CD14-positive monocyte (primary cell): ENCODE measurements at regions not wholly inside any gene's neighbourhood (a gene's known extent, or its start where the extent isn't known, plus 50 kb on each side); places are given as distances from the start of the nearest gene placed in this dataset.
A peak's percentile ranks its signal among the peaks of the same experiment; 100 is the strongest.

Experiments
- DNase-seq, 3 donors: peaks; one replicate each; pipeline ENCODE4 v3.0.0-alpha.2; 2011 to 2022
- H2AFZ ChIP-seq: 2 replicates; pipeline ENCODE4 v1.6.0; 2012; ENCODE audit warnings: mild to moderate bottlenecking, low read depth, low read length, inconsistent platforms; ENCODE audit not compliant: insufficient read depth, poor library complexity, severe bottlenecking
- H3K27ac ChIP-seq, 2 donors: 1 replicate in 1 of 2; 2 replicates in 1 of 2; pipeline ENCODE4 v1.5.1; 2012 to 2013; ENCODE audit warnings: low read length in 2 of 2, control low read depth in 1 of 2, inconsistent platforms in 1 of 2, low read depth in 1 of 2, mild to moderate bottlenecking in 1 of 2
- H3K27me3 ChIP-seq, 2 donors: one replicate each; pipeline versions ENCODE4 v1.6.0 to v1.6.1; 2011 to 2013; ENCODE audit warnings: low read length in 2 of 2; ENCODE audit not compliant: control insufficient read depth in 2 of 2, insufficient read depth in 2 of 2
- H3K36me3 ChIP-seq, 2 donors: replicated peaks in 1 of 2; 1 replicate in 1 of 2; 2 replicates in 1 of 2; pipeline versions ENCODE4 v1.5.1 to v1.6.1; 2012 to 2013; ENCODE audit warnings: low read length in 2 of 2, control low read depth in 1 of 2, inconsistent platforms in 1 of 2, mild to moderate bottlenecking in 1 of 2; ENCODE audit not compliant: insufficient read depth in 2 of 2, control insufficient read depth in 1 of 2
- H3K4me1 ChIP-seq, 2 donors: 1 replicate in 1 of 2; 2 replicates in 1 of 2; pipeline versions ENCODE4 v1.5.1 to v1.6.1; 2012 to 2013; ENCODE audit warnings: low read length in 2 of 2, control low read depth in 1 of 2, inconsistent platforms in 1 of 2, mild to moderate bottlenecking in 1 of 2, moderate library complexity in 1 of 2; ENCODE audit not compliant: insufficient read depth in 2 of 2, control insufficient read depth in 1 of 2
- H3K4me2 ChIP-seq: replicated peaks from 2 replicates; pipeline ENCODE3; 2012; ENCODE audit warnings: low read length, moderate library complexity, mild to moderate bottlenecking; ENCODE audit not compliant: poor library complexity, severe bottlenecking; ENCODE audit errors: extremely low read depth
- H3K4me3 ChIP-seq, 3 experiments: fragments of 200-600 bp in 1 of 3; sonication (generic) in 1 of 3; replicated peaks in 1 of 3; 1 replicate in 2 of 3; 2 replicates in 1 of 3; pipeline ENCODE4 v1.5.1; 2011 to 2013; ENCODE audit warnings: low read length in 3 of 3, mild to moderate bottlenecking in 3 of 3, control low read depth in 2 of 3, low read depth in 2 of 3, inconsistent platforms in 1 of 3, moderate library complexity in 1 of 3
- H3K79me2 ChIP-seq: 2 replicates; pipeline ENCODE4 v1.6.0; 2012; ENCODE audit warnings: mild to moderate bottlenecking, control low read depth, inconsistent platforms, low read length, moderate library complexity; ENCODE audit not compliant: insufficient read depth
- H3K9ac ChIP-seq: 2 replicates; pipeline ENCODE4 v1.6.0; 2017; ENCODE audit warnings: low read length, mild to moderate bottlenecking; ENCODE audit not compliant: insufficient read depth, poor library complexity, severe bottlenecking
- H3K9me3 ChIP-seq, 2 donors: replicated peaks in 1 of 2; 1 replicate in 1 of 2; 2 replicates in 1 of 2; pipeline versions ENCODE4 v1.5.1 to v1.6.1; 2012 to 2013; ENCODE audit warnings: low read length in 2 of 2, control low read depth in 1 of 2; ENCODE audit not compliant: control insufficient read depth in 1 of 2, insufficient read depth in 1 of 2
- H4K20me1 ChIP-seq: 2 replicates; pipeline ENCODE4 v1.6.0; 2012; ENCODE audit warnings: mild to moderate bottlenecking, low read length, control low read depth, moderate library complexity; ENCODE audit not compliant: insufficient read depth
- H3K27ac Mint-ChIP-seq, 7 donors: one replicate each; pipeline ENCODE4 v1.8.0; 2020; ENCODE audit warnings: mild to moderate bottlenecking in 7 of 7, mixed read lengths in 7 of 7, moderate library complexity in 6 of 7, inconsistent platforms in 2 of 7
- H3K27me3 Mint-ChIP-seq, 3 donors: one replicate each; pipeline ENCODE4 v1.8.0; 2021 to 2022; ENCODE audit warnings: low read depth in 3 of 3, mild to moderate bottlenecking in 3 of 3, mixed read lengths in 3 of 3, moderate library complexity in 3 of 3, inconsistent platforms in 1 of 3
- H3K36me3 Mint-ChIP-seq, 2 donors: one replicate each; pipeline ENCODE4 v1.8.0; 2020; ENCODE audit warnings: mixed read lengths in 2 of 2, inconsistent platforms in 1 of 2, mild to moderate bottlenecking in 1 of 2
- H3K4me1 Mint-ChIP-seq: one replicate; pipeline ENCODE4 v1.8.0; 2020; ENCODE audit warnings: mild to moderate bottlenecking, mixed read lengths
- H3K4me3 Mint-ChIP-seq, 2 donors: one replicate each; pipeline ENCODE4 v1.8.0; 2020; ENCODE audit warnings: mild to moderate bottlenecking in 2 of 2, mixed read lengths in 2 of 2, moderate library complexity in 1 of 2
- H3K9me3 Mint-ChIP-seq, 7 donors: one replicate each; pipeline ENCODE4 v1.8.0; 2020 to 2022; ENCODE audit warnings: mixed read lengths in 7 of 7, mild to moderate bottlenecking in 6 of 7, moderate library complexity in 6 of 7, inconsistent platforms in 2 of 7
- WGBS: methylation state at CpG from one replicate; pipeline ENCODE4 v1.1.5; 2013; ENCODE audit warnings: missing lambda C conversion rate; ENCODE audit not compliant: insufficient coverage; 5-methylcytosine and 5-hydroxymethylcytosine counted together
- intact Hi-C, 2 donors: fragments of 100-400 bp; cut with micrococcal nuclease; formaldehyde crosslinking; loops; one replicate each; pipeline versions ENCODE4 v1.15.0 to v1.15.1; 2023
- TF ChIP-seq, protein P1 (sequence below): fragments of 200-600 bp; IDR thresholded peaks from one replicate; pipeline ENCODE4 v1.8.0; 2022; ENCODE audit warnings: antibody characterized with exemption, mild to moderate bottlenecking

DNA sequence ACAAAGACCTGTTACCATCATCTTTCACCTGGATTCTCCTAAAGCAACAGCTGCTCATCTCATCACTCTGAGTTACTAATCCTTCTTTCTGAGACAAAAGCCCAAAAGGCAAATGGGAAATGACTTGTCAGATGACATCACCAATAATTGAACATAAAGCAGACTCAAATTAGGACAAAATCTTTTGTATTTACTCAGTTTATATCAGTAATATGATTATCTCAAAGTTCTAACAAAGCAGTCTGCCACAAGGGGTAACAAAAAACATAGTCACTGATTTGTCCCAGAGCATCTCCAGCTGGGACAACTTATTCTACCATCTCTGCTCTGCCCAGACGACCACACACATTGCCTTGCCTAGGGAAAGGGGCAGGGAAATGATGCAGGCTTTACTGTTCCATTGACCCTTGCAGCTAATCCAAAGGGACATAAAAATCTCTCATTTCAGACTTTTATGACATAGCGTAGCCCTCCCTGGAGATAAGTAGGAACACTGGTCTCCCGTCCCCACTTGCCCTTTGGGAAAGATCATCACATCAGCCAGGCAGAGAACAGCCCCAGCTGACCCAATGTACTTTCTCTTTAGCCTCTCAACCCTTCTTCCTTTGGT lies 249.5 kb upstream of the PTGER4 start:
- Mint-ChIP-seq H3K4me1 (peaks cover 21% of the 10 kb centered on the region), H3K36me3 (no peaks in the 10 kb centered on the region), H3K27ac (peak overlapping the region in 5 of 7 donors; percentile 31 to 78 (median 54)), H3K27me3 (peaks cover 0 to 5% (median 2%) of the 10 kb centered on the region in 3 donors), H3K4me3 (no peak overlapping the region), H3K9me3 (peaks cover 0 to 8% (median 2%) of the 10 kb centered on the region in 7 donors)
- Histone ChIP-seq H3K36me3 (no peaks in the 10 kb centered on the region), H4K20me1 (no peaks in the 10 kb centered on the region), H3K4me2 (no peak overlapping the region), H3K27me3 (no peaks in the 10 kb centered on the region), H3K79me2 (no peaks in the 10 kb centered on the region), H2AFZ (no peak overlapping the region), H3K9me3 (peaks cover 0 to 3% of the 10 kb centered on the region in 2 donors), H3K9ac (no peak overlapping the region), H3K4me1 (peaks cover 10 to 18% of the 10 kb centered on the region in 2 donors), H3K4me3 (no peak overlapping the region), H3K27ac (peak overlapping the region in 1 of 2 donors; percentile 59)
- DNase-seq = no peak
- TF ChIP-seq, protein P1, sequence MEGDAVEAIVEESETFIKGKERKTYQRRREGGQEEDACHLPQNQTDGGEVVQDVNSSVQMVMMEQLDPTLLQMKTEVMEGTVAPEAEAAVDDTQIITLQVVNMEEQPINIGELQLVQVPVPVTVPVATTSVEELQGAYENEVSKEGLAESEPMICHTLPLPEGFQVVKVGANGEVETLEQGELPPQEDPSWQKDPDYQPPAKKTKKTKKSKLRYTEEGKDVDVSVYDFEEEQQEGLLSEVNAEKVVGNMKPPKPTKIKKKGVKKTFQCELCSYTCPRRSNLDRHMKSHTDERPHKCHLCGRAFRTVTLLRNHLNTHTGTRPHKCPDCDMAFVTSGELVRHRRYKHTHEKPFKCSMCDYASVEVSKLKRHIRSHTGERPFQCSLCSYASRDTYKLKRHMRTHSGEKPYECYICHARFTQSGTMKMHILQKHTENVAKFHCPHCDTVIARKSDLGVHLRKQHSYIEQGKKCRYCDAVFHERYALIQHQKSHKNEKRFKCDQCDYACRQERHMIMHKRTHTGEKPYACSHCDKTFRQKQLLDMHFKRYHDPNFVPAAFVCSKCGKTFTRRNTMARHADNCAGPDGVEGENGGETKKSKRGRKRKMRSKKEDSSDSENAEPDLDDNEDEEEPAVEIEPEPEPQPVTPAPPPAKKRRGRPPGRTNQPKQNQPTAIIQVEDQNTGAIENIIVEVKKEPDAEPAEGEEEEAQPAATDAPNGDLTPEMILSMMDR = no peak
- intact Hi-C loops = loop anchor here (10.0 kb wide), 2 partner anchors 45 to 255 kb away; no protein-coding TSS in a partner anchor
- WGBS = 90% methylated on average over 3 of the region's 3 CpGs

DNA sequence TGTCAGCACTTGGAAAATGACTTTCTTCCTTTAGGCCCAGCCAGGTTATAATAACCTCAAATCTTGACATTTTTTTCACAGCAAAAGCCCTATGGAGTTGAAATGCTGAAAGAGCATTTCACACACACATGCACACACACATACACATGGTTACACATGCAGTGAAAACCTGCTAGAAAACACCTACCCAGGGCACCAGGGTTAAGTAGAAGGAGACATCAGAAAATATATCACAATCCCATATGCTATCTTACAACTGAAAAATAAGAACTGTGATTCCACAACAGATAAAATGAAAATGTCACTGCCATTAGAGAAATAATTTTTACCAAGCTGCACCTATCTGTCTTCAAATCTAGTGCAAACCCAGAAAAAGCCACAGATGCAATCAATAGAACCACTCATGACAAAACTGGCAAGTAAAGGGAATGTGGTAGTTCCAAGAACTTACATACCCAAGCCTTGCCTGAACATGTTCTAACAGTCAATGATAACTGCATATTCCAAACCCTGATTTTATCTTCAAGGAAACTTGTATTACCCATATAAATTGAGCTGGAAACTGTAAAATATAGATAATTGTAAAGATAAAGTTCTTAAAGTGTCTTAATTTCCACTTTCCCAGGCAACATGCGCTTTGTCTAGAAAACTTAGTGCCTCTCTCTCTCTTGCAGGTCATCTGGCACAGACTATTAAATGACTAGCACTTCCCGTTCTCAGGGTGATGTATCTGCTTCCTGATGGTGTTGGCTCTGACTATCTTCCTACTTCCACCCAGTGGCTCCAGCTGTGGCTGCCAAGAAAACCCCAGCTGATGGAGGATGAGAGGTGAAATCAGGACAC lies 250.2 kb upstream of the PTGER4 start:
- no peaks in the 10 kb centered on the region for H3K36me3 ChIP-seq
- H3K27me3 ChIP-seq = no peaks in the 10 kb centered on the region
- TF ChIP-seq, protein P1 = no peak
- no peak overlapping the region for H3K4me2 ChIP-seq
- no peaks in the 10 kb centered on the region for H3K79me2 ChIP-seq
- no CpG with 5 or more reads among the region's 2 CpGs for WGBS
- H2AFZ ChIP-seq = no peak overlapping the region
- peaks cover 0 to 10% (median 2%) of the 10 kb centered on the region in 7 donors for H3K9me3 Mint-ChIP-seq
- no peak overlapping the region for H3K4me3 Mint-ChIP-seq
- peaks cover 10 to 18% of the 10 kb centered on the region in 2 donors for H3K4me1 ChIP-seq
- peak overlapping the region in 6 of 7 donors; percentile 39 to 78 (median 64) for H3K27ac Mint-ChIP-seq
- no peak overlapping the region for H3K9ac ChIP-seq
- no peak overlapping the region for H3K4me3 ChIP-seq
- peaks cover 0 to 3% of the 10 kb centered on the region in 2 donors for H3K9me3 ChIP-seq
- peaks cover 21% of the 10 kb centered on the region for H3K4me1 Mint-ChIP-seq
- peak; percentile 79 to 88 (median 85) for DNase-seq
- peaks cover 0 to 4% (median 2%) of the 10 kb centered on the region in 3 donors for H3K27me3 Mint-ChIP-seq
- H3K36me3 Mint-ChIP-seq = no peaks in the 10 kb centered on the region
- no peaks in the 10 kb centered on the region for H4K20me1 ChIP-seq
- intact Hi-C loops = loop anchor here (10.0 kb wide), 2 partner anchors 45 to 255 kb away; no protein-coding TSS in a partner anchor
- peak overlapping the region in 1 of 2 donors; percentile 59 for H3K27ac ChIP-seq
